ENCODE measurements at regions not wholly inside any gene's neighbourhood (a gene's known extent, or its start where the extent isn't known, plus 50 kb on each side); places are given as distances from the start of the nearest gene placed in this dataset.

- TF ChIP-seq EZH2 (IDR thresholded peaks at IDR 0.05; ENCODE audit: borderline replicate concordance, low read length) = no peak
- TF ChIP-seq CTCF (IDR thresholded peaks at IDR 0.05; ENCODE audit: low read length) = no peak
Measured at GRCh38 chr6:104401926-104402325, 457.8 kb downstream of the HACE1 start.

Data from OCI-LY1 (cell line).